Muscle of back (tissue), 3 donors: ENCODE measurements at regions not wholly inside any gene's neighbourhood (a gene's known extent, or its start where the extent isn't known, plus 50 kb on each side); places are given as distances from the start of the nearest gene placed in this dataset.
A peak's percentile ranks its signal among the peaks of the same experiment; 100 is the strongest.
"Not testable (repeated sequence)": the region's sequence is repeated elsewhere in the genome, so short reads cannot be mapped to it uniquely, and the experiment has no call there.

Experiments
- DNase-seq, 3 donors: peaks; one replicate each; pipeline versions ENCODE4 v3.0.0 to v3.0.0-alpha.2; 2013

DNA sequence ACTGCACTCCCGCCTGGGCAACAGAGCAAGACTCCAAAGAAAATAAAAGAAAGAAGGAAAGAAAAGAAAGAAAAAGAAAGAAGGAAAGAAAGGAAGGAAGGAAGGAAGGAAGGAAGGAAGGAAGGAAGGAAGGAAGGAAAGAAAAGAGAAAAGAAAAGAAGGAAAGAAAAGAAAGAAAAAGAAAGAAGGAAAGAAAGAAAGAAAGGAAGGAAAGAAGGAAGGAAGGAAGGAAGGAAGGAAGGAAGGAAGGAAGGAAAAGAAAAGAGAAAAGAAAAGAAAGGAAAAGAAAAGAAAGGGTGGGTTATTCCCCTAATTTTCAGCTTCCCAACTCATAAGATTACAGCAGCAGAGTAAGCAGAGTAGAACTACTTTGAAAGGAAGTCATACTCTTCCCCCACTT, 64.4 kb downstream of the TMEM200C start:
- DNase-seq = not testable (repeated sequence)

DNA sequence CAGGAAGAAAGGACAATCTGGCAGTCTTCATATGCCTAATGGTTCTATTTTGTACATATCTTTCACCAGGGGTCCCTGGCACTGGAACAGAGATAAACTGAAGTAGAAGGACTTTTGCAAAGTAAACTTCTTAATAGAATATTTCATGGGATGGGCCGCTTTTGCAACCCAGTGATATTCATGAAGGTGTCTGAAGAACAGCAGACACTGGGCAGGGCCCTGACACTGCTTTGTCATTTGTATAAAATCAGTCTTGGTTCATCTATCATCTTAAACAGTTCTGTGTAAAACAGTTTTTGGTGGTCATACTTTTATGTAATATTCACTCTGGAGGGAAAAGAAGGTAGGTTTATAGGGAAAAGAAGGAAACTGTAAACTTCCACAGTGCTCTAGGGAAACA, 66.4 kb downstream of the TMEM200C start:
- DNase-seq = no peak

- no peak for DNase-seq
These were observed 69.7 kb downstream of the TMEM200C start for GRCh38 chr18:5825663-5826062.

- no peak for DNase-seq
These were observed 70.8 kb downstream of the TMEM200C start for GRCh38 chr18:5824370-5824984.

DNA sequence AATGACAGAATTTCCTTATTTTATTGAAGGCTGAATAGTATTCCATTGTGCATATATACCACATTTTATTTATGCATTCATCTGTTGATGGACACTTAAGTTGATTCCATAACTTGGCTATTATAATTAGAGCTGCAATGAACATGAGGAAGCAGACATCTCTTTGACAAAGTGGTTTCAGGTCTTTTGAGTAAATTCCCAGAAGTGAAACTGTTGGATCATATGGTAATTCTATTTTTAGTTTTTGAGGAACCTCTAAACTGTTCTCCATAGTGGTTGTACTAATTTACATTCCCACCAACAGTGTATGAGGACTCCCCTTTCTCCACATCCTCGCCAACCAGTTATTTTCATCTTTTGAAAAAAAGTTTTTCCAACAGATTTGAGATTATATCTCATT, 77.5 kb downstream of the TMEM200C start:
- peak in 1 of 3 donors; percentile 6 for DNase-seq

DNA sequence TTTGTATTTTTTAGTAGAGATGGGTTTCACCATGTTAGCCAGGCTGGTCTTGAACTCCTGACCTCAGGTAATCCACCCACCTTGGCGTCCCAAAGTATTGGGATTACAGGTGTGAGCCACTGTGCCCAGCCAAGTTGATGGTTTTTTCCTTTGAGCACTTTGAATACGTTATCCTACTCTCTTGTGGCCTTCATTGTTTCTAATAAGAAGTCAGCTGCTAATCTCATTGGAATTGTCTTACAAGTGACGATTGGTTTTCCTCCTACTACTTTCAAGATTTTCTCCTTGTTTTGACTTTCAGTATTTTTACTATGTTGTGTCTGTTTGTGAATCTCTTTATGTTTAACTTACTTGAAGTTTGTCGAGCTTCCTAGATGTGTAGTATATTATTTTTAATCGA, 88.5 kb downstream of the TMEM200C start:
- no peak for DNase-seq

GRCh38 chr18:5787936-5788335, 107.4 kb downstream of the TMEM200C start:
- no peak for DNase-seq

GRCh38 chr18:5779922-5780321, 115.4 kb downstream of the TMEM200C start:
- DNase-seq = no peak

GRCh38 chr18:5772306-5773105, 122.8 kb downstream of the TMEM200C start:
- DNase-seq = peak; percentile 17 to 50 (median 20)

- DNase-seq = peak in 2 of 3 donors; percentile 6 to 18
These were observed 124.0 kb downstream of the TMEM200C start for GRCh38 chr18:5771343-5771742.

DNA sequence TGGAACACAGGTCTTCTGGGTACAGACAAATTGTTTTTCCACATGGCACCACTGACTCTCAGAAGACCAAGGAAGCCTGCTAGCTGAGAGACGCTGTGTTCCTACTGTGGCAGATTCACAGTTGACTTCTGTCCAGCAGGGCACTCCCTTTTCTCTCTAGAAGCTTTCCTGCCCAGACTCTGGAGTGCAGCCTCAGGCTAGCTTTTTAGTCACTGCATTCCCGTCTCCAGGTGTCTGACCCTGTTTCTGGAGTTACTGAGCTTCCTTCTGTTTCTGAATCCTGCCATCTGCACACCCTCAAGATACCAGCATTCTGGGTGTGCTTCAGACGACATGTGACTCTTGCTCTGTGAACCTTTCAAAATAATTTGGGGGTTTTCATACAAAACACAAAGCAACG, 125.1 kb downstream of the TMEM200C start:
- DNase-seq = no peak

- DNase-seq = no peak
These were observed 126.9 kb downstream of the TMEM200C start for GRCh38 chr18:5768454-5768853.

GRCh38 chr18:5759194-5759593, 136.1 kb downstream of the TMEM200C start:
- DNase-seq = no peak

GRCh38 chr18:5756823-5757222, 138.5 kb downstream of the TMEM200C start:
- DNase-seq = no peak

DNA sequence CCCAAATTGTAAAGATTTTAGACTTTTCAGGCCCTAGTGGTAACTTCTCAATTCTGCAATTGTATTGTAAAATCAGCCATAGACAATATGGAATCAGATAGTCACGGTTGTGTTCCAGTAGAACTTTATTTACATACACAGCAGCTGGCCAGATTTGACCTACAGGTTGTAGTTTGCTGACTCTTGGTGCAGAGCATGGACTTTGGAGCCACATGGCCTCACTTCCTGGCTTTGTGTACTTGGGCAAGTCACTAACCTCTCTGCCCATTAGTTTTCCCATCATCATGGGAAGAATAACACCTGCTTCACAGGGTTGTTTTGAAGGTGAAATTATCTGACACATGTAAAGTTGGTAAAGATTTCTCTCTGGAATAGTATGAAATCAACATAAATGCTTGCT, 147.6 kb downstream of the TMEM200C start:
- DNase-seq = no peak

- no peak for DNase-seq
These were observed 148.5 kb downstream of the TMEM200C start for GRCh38 chr18:5746844-5747243.

GRCh38 chr18:5744659-5745058, 150.7 kb downstream of the TMEM200C start:
- DNase-seq = no peak

GRCh38 chr18:5738526-5738925, 156.8 kb downstream of the TMEM200C start:
- DNase-seq = no peak

DNA sequence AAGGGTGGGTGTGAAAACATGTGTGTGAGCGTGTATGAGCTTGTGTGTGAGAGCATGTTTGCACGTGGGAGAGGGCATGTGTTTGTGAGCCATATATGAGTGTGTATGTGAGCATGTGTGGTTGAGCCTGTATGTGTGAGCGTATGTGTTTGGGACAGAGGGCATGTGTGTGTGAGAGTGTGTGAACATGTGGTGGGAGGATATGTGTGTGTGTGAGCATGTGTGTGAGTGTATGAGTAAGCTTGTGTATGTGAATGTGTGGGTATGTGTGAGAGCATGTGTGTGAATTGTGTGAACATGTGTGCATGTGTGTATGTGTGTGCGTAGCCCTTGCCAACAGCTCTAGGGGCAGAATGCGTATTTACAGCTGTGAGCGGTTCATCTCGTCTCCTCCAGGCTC, 163.0 kb downstream of the TMEM200C start:
- DNase-seq = no peak

DNA sequence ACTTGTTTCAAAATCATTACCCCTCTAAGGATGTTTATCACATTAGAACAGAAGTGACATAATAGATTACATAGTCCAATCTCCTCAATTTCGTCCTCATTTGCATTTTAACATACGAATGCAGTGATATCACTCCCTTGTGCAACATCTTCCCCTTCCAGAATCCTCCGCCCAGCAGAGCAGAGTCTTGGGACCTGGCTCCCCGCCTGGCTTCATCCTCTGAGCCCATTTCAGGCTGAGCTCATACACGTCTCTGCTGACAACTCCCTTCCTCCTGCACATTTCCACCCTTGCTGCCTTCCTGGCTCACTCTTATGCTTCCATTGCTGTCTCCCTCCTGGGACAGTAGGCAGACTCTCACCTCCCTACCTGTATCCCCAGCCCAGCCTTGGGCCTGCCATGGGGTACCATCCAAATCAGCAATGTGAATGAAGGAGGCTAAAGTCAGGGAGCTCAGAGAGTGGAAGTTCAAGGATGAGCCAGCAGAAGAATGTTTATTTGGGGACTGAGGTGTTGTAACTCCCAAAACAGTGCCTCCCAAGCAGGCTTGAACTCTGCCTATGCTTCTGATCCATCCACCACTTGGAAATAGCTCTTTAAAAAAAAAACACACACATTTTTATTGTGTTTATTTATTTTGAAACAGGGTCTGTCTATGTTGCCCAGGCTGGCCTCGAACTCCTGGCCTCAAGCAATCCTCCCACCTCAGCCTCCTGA, 165.2 kb downstream of the TMEM200C start:
- DNase-seq = peak; percentile 9 to 82 (median 64)

GRCh38 chr18:5728531-5728930, 166.8 kb downstream of the TMEM200C start:
- no peak for DNase-seq

- DNase-seq = peak; percentile 24 to 56 (median 32)
These were observed 169.3 kb downstream of the TMEM200C start for GRCh38 chr18:5726011-5726410.

DNA sequence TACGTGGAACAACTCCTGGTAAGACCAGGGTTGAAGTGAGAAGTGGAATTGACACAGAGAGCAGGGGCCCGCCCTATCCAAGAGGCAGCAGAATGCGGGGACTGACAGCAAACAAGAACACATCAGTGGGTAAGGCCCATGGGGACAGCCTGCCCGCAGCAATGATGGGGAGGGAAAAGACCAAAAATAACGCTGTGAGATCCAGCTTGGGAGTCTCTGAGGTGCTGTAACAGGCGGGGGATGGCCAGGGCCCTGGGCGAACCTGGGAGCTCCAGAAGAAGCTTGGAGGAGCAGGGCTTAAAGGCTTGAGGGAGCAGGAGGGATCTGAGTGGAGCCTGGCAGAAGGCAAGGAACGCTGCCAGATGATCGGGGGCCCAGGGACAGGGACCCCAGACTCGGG, 173.4 kb downstream of the TMEM200C start:
- DNase-seq = no peak
